GM12878 (cell line): ENCODE measurements at regions not wholly inside any gene's neighbourhood (a gene's known extent, or its start where the extent isn't known, plus 50 kb on each side); places are given as distances from the start of the nearest gene placed in this dataset.

Experiments
- ATAC-seq: fragments of 200-7000 bp; cut with Tn5 transposase; 3 replicates; pipeline ENCODE4 v1.9.1; 2020; ENCODE audit warnings: mild to moderate bottlenecking, moderate library complexity
- BruUV-seq: library from RNA; stranded (reverse); fragments of 400-500 nt; replicated peaks from 2 replicates; lab custom pipeline; 2021; lab: Mats Ljungman, UMichigan
- CTCF ChIA-PET: fragments of 300-600 bp; sonication (Branson Sonifier 250); formaldehyde crosslinking; extraction: SDS; loops from one replicate; lab custom pipeline; 2021; ENCODE audit warnings: inconsistent platforms; lab: Yijun Ruan, JAX
- POLR2A ChIA-PET: fragments of 350-600 bp; formaldehyde crosslinking; extraction: SDS; loops from one replicate; lab custom pipeline; 2021; ENCODE audit warnings: inconsistent platforms; lab: Charles Lee
- RAD21 ChIA-PET: fragments of 300-600 bp; sonication (Branson Sonifier 250); formaldehyde crosslinking; loops from one replicate; lab custom pipeline; 2023; ENCODE audit warnings: antibody characterized with exemption; ENCODE audit not compliant: unreplicated experiment; lab: Charles Lee
- SMC1A ChIA-PET: fragments of 300-600 bp; sonication (Branson Sonifier 250); formaldehyde crosslinking; loops from one replicate; lab custom pipeline; 2023; ENCODE audit not compliant: unreplicated experiment, uncharacterized antibody; lab: Charles Lee
- DNase-seq: peaks from one replicate; pipeline ENCODE4 v3.0.0-alpha.2; 2011; ENCODE audit warnings: low read depth, low spot score
- FAIRE-seq: peaks from 3 replicates; lab custom pipeline; 2011; peaks lifted over from hg19 to GRCh38; lab: Jason Lieb, UNC
- H2AFZ ChIP-seq: 2 replicates; pipeline ENCODE4 v1.6.0; 2011; ENCODE audit warnings: low read depth, low read length, control low read depth; ENCODE audit not compliant: control insufficient read depth
- H3K27ac ChIP-seq: 2 replicates; pipeline ENCODE4 v1.5.1; 2011; ENCODE audit warnings: control low read depth; ENCODE audit not compliant: control insufficient read depth, insufficient read depth
- H3K27me3 ChIP-seq, 2 experiments: replicated peaks in 1 of 2; 2 replicates each; pipeline versions ENCODE4 v1.6.0 to v1.6.1; 2011; ENCODE audit warnings: low read length in 1 of 2; ENCODE audit not compliant: control insufficient read depth in 2 of 2, insufficient read depth in 2 of 2
- H3K36me3 ChIP-seq, 2 experiments: 2 replicates each; pipeline ENCODE4 v1.5.1; 2011; ENCODE audit warnings: low read length in 1 of 2; ENCODE audit not compliant: control insufficient read depth in 2 of 2, insufficient read depth in 2 of 2
- H3K4me1 ChIP-seq: 2 replicates; pipeline ENCODE4 v1.6.1; 2011; ENCODE audit warnings: mild to moderate bottlenecking, low read length, moderate library complexity, mixed read lengths; ENCODE audit not compliant: control insufficient read depth, insufficient read depth
- H3K4me2 ChIP-seq: 2 replicates; pipeline ENCODE4 v1.6.0; 2011; ENCODE audit warnings: control low read depth; ENCODE audit not compliant: control insufficient read depth, insufficient read depth
- H3K4me3 ChIP-seq: fragments of 200-600 bp; sonication (generic); 2 replicates; pipeline ENCODE4 v1.5.1; 2016
- H3K79me2 ChIP-seq: 2 replicates; pipeline ENCODE4 v1.6.0; 2011; ENCODE audit warnings: low read length; ENCODE audit not compliant: control insufficient read depth, insufficient read depth
- H3K9ac ChIP-seq: 2 replicates; pipeline ENCODE4 v1.8.0; 2011; ENCODE audit warnings: low read length, control low read depth, mixed read lengths; ENCODE audit not compliant: control insufficient read depth, insufficient read depth
- H3K9me3 ChIP-seq: replicated peaks from 3 replicates; pipeline ENCODE4 v1.5.1; 2011; ENCODE audit warnings: mild to moderate bottlenecking, low read length; ENCODE audit not compliant: control insufficient read depth, insufficient read depth
- H4K20me1 ChIP-seq: 2 replicates; pipeline ENCODE4 v1.6.0; 2011; ENCODE audit not compliant: control insufficient read depth, insufficient read depth
- CHD4 ChIP-seq: fragments of 200-600 bp; sonication (generic); IDR thresholded peaks from 2 replicates; pipeline ENCODE4 v1.6.1; 2016; ENCODE audit warnings: mild to moderate bottlenecking
- JUNB ChIP-seq: IDR thresholded peaks from 2 replicates; pipeline ENCODE4 v1.6.1; 2016; ENCODE audit warnings: antibody characterized with exemption, mild to moderate bottlenecking
- MTA3 ChIP-seq: IDR thresholded peaks from 2 replicates; pipeline ENCODE4 v1.6.1; 2012; ENCODE audit warnings: low read length, inconsistent platforms, borderline replicate concordance
- REST ChIP-seq: IDR thresholded peaks from 2 replicates; pipeline ENCODE4 v1.6.1; 2012; ENCODE audit warnings: mild to moderate bottlenecking, low read depth, low read length
- SPI1 ChIP-seq: IDR thresholded peaks from 2 replicates; pipeline ENCODE4 v1.6.1; 2011; ENCODE audit warnings: low read depth, mild to moderate bottlenecking, low read length, moderate library complexity, borderline replicate concordance; ENCODE audit not compliant: insufficient read depth
- WGBS: methylation state at CpG from one replicate; pipeline ENCODE4 v1.1.6; 2016; ENCODE audit warnings: low lambda C conversion rate; ENCODE audit not compliant: insufficient replicate concordance, insufficient coverage; ENCODE audit errors: missing lambda C conversion rate; 5-methylcytosine and 5-hydroxymethylcytosine counted together
- in situ Hi-C: fragments of 300-500 bp; cut with MboI; formaldehyde crosslinking; loops from 9 replicates; pipeline ENCODE4 v1.14.3; 2018; ENCODE audit warnings: mixed read lengths
- intact Hi-C: fragments of 100-400 bp; cut with micrococcal nuclease; formaldehyde crosslinking; loops from one replicate; pipeline ENCODE4 v1.14.2; 2022; ENCODE audit not compliant: unreplicated experiment
- TF ChIP-seq, protein P1 (sequence below): fragments of 450-650 bp; formaldehyde crosslinking; IDR thresholded peaks from 2 replicates; pipeline ENCODE4 v1.5.0; 2022; ENCODE audit warnings: mild to moderate bottlenecking, missing genetic modification characterization
- TF ChIP-seq, protein P2 (sequence below): fragments of 450-650 bp; IDR thresholded peaks from 2 replicates; pipeline ENCODE4 v1.6.1; 2014; ENCODE audit warnings: mild to moderate bottlenecking

DNA sequence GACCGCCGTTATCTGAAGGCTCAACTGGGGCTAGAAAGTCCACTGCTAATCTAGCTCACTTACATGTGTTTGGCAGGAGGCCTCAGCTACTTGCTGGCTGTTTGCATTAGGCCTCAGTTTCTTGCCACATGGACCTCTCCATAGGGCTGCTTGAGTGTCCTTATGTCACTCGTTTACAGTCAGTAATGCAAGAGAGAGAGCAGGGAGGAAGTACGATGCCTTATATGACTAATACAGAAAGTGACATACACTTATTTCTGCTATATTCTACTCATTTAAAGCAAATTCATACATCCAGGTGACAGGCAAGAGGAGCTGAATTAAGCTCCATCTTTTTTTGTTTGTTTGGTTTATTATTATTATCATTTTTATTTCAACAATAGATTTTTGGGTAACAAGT, 179.6 kb downstream of the LURAP1L start:
- WGBS: 29% methylated on average over 4 of the region's 4 CpGs
- intact Hi-C loops (loop anchor here (10.0 kb wide), 1 partner anchor 60 kb away; no protein-coding TSS in a partner anchor), in situ Hi-C loops (no loop called here)
- Histone ChIP-seq H4K20me1 (no peaks in the 10 kb centered on the region), H3K9ac (no peak overlapping the region), H3K79me2 (no peaks in the 10 kb centered on the region), H3K36me3 (no peaks in the 10 kb centered on the region), H2AFZ (no peak overlapping the region), H3K4me1 (no peaks in the 10 kb centered on the region), H3K4me2 (no peak overlapping the region), H3K27ac (no peak overlapping the region), H3K27me3 (no peaks in the 10 kb centered on the region), H3K9me3 (no peaks in the 10 kb centered on the region), H3K4me3 (no peak overlapping the region)
- CTCF ChIA-PET: no interaction called here
- no peak for DNase-seq
- ATAC-seq: 0 out of 3 replicates have a peak, but pooled peaks have one; percentile 28
- no peak for TF ChIP-seq MTA3
- TF ChIP-seq JUNB: 0 out of 2 replicates have a peak, but pooled peaks have one; percentile 16
- FAIRE-seq: no peak
- RAD21 ChIA-PET: no interaction called here
- BruUV-seq: no TSS peak
- POLR2A ChIA-PET: interaction anchor here (0.6 kb wide), 1 partner anchor 239 kb away, joined by 3 read pairs; no protein-coding TSS in a partner anchor
- SMC1A ChIA-PET: no interaction called here

GRCh38 chr9:12955510-12956163, 180.8 kb downstream of the LURAP1L start:
- intact Hi-C loops (loop anchor here (10.0 kb wide), 1 partner anchor 61 kb away; no protein-coding TSS in a partner anchor), in situ Hi-C loops (no loop called here)
- FAIRE-seq (no peak), DNase-seq (no peak), ATAC-seq (no peak)
- Histone ChIP-seq H3K27ac (no peak overlapping the region), H3K4me1 (no peaks in the 10 kb centered on the region), H3K9ac (no peak overlapping the region), H3K4me3 (no peak overlapping the region), H3K36me3 (no peaks in the 10 kb centered on the region), H4K20me1 (no peaks in the 10 kb centered on the region), H3K79me2 (no peaks in the 10 kb centered on the region), H3K4me2 (no peak overlapping the region), H3K27me3 (no peaks in the 10 kb centered on the region), H3K9me3 (no peaks in the 10 kb centered on the region), H2AFZ (no peak overlapping the region)
- POLR2A ChIA-PET: no interaction called here
- BruUV-seq: no TSS peak
- RAD21 ChIA-PET: no interaction called here
- SMC1A ChIA-PET: no interaction called here
- WGBS: 16% methylated on average over 11 of the region's 11 CpGs
- CTCF ChIA-PET: interaction anchor here (0.7 to 1.1 kb wide), 2 partner anchors 10 to 553 kb away, joined by 3 read pairs; no protein-coding TSS in a partner anchor
- TF ChIP-seq, protein P1, sequence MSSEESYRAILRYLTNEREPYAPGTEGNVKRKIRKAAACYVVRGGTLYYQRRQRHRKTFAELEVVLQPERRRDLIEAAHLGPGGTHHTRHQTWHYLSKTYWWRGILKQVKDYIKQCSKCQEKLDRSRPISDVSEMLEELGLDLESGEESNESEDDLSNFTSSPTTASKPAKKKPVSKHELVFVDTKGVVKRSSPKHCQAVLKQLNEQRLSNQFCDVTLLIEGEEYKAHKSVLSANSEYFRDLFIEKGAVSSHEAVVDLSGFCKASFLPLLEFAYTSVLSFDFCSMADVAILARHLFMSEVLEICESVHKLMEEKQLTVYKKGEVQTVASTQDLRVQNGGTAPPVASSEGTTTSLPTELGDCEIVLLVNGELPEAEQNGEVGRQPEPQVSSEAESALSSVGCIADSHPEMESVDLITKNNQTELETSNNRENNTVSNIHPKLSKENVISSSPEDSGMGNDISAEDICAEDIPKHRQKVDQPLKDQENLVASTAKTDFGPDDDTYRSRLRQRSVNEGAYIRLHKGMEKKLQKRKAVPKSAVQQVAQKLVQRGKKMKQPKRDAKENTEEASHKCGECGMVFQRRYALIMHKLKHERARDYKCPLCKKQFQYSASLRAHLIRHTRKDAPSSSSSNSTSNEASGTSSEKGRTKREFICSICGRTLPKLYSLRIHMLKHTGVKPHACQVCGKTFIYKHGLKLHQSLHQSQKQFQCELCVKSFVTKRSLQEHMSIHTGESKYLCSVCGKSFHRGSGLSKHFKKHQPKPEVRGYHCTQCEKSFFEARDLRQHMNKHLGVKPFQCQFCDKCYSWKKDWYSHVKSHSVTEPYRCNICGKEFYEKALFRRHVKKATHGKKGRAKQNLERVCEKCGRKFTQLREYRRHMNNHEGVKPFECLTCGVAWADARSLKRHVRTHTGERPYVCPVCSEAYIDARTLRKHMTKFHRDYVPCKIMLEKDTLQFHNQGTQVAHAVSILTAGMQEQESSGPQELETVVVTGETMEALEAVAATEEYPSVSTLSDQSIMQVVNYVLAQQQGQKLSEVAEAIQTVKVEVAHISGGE: no peak
- TF ChIP-seq REST: no peak
- no peak for TF ChIP-seq SPI1
- TF ChIP-seq, protein P2, sequence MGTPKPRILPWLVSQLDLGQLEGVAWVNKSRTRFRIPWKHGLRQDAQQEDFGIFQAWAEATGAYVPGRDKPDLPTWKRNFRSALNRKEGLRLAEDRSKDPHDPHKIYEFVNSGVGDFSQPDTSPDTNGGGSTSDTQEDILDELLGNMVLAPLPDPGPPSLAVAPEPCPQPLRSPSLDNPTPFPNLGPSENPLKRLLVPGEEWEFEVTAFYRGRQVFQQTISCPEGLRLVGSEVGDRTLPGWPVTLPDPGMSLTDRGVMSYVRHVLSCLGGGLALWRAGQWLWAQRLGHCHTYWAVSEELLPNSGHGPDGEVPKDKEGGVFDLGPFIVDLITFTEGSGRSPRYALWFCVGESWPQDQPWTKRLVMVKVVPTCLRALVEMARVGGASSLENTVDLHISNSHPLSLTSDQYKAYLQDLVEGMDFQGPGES: no peak
- TF ChIP-seq CHD4: no peak
